ENCODE measurements at regions not wholly inside any gene's neighbourhood (a gene's known extent, or its start where the extent isn't known, plus 50 kb on each side); places are given as distances from the start of the nearest gene placed in this dataset.

GRCh38 chr4:33714971-33715370 lies 2529.3 kb downstream of the ARAP2 start:
- TF ChIP-seq NFIC (IDR thresholded peaks at IDR 0.05): no peak
- no peak for TF ChIP-seq TAF1 (IDR thresholded peaks at IDR 0.05; ENCODE audit: low read depth)
- no peak for TF ChIP-seq TCF12 (IDR thresholded peaks at IDR 0.05; ENCODE audit: low read depth)
- no peak for TF ChIP-seq REST (IDR thresholded peaks at IDR 0.05; ENCODE audit: low read depth)
- TF ChIP-seq EP300 (IDR thresholded peaks at IDR 0.05; ENCODE audit: borderline replicate concordance): no peak
- no peak for TF ChIP-seq ZBTB7A (IDR thresholded peaks at IDR 0.05; ENCODE audit: low read depth)
- no peak for TF ChIP-seq YY1 (IDR thresholded peaks at IDR 0.05; ENCODE audit: low read depth)
- TF ChIP-seq CREB1 (IDR thresholded peaks at IDR 0.05; ENCODE audit: low read depth): no peak
- TF ChIP-seq CEBPB (IDR thresholded peaks at IDR 0.05): no peak
- TF ChIP-seq USF1 (IDR thresholded peaks at IDR 0.05): no peak
- TF ChIP-seq FOXM1 (IDR thresholded peaks at IDR 0.05; ENCODE audit: borderline replicate concordance, low read depth): no peak
- TF ChIP-seq RAD21 (IDR thresholded peaks at IDR 0.05; ENCODE audit: low read depth): no peak
- no peak for TF ChIP-seq EGR1 (IDR thresholded peaks at IDR 0.05)

- TF ChIP-seq REST (IDR thresholded peaks at IDR 0.05; ENCODE audit: low read depth) (no peak), USF1 (IDR thresholded peaks at IDR 0.05) (no peak), RAD21 (IDR thresholded peaks at IDR 0.05; ENCODE audit: low read depth) (no peak), MAX (IDR thresholded peaks at IDR 0.05) (no peak), CEBPB (IDR thresholded peaks at IDR 0.05) (no peak), TCF12 (IDR thresholded peaks at IDR 0.05; ENCODE audit: low read depth) (no peak), TEAD4 (IDR thresholded peaks at IDR 0.05) (no peak), FOXM1 (IDR thresholded peaks at IDR 0.05; ENCODE audit: borderline replicate concordance, low read depth) (no peak), ZBTB7A (IDR thresholded peaks at IDR 0.05; ENCODE audit: low read depth) (no peak), NFIC (IDR thresholded peaks at IDR 0.05) (no peak), EGR1 (IDR thresholded peaks at IDR 0.05) (no peak), TAF1 (IDR thresholded peaks at IDR 0.05; ENCODE audit: low read depth) (no peak), CREB1 (IDR thresholded peaks at IDR 0.05; ENCODE audit: low read depth) (no peak), EP300 (IDR thresholded peaks at IDR 0.05; ENCODE audit: borderline replicate concordance) (no peak)
Measured at GRCh38 chr4:33715841-33716395, 2528.4 kb downstream of the ARAP2 start.

GRCh38 chr4:33722254-33722653 lies 2522.1 kb downstream of the ARAP2 start:
- TF ChIP-seq TAF1 (IDR thresholded peaks at IDR 0.05; ENCODE audit: low read depth) (no peak), USF1 (IDR thresholded peaks at IDR 0.05) (no peak), RAD21 (IDR thresholded peaks at IDR 0.05; ENCODE audit: low read depth) (no peak), TEAD4 (IDR thresholded peaks at IDR 0.05) (no peak), EGR1 (IDR thresholded peaks at IDR 0.05) (no peak), YY1 (IDR thresholded peaks at IDR 0.05; ENCODE audit: low read depth) (no peak), CREB1 (IDR thresholded peaks at IDR 0.05; ENCODE audit: low read depth) (no peak), CEBPB (IDR thresholded peaks at IDR 0.05) (no peak), ZBTB7A (IDR thresholded peaks at IDR 0.05; ENCODE audit: low read depth) (no peak), FOXM1 (IDR thresholded peaks at IDR 0.05; ENCODE audit: borderline replicate concordance, low read depth) (no peak), REST (IDR thresholded peaks at IDR 0.05; ENCODE audit: low read depth) (no peak), EP300 (IDR thresholded peaks at IDR 0.05; ENCODE audit: borderline replicate concordance) (no peak), TCF12 (IDR thresholded peaks at IDR 0.05; ENCODE audit: low read depth) (no peak), NFIC (IDR thresholded peaks at IDR 0.05) (no peak), MAX (IDR thresholded peaks at IDR 0.05) (no peak)
